ENCODE measurements at regions not wholly inside any gene's neighbourhood (a gene's known extent, or its start where the extent isn't known, plus 50 kb on each side); places are given as distances from the start of the nearest gene placed in this dataset.

- TF ChIP-seq, protein P1, sequence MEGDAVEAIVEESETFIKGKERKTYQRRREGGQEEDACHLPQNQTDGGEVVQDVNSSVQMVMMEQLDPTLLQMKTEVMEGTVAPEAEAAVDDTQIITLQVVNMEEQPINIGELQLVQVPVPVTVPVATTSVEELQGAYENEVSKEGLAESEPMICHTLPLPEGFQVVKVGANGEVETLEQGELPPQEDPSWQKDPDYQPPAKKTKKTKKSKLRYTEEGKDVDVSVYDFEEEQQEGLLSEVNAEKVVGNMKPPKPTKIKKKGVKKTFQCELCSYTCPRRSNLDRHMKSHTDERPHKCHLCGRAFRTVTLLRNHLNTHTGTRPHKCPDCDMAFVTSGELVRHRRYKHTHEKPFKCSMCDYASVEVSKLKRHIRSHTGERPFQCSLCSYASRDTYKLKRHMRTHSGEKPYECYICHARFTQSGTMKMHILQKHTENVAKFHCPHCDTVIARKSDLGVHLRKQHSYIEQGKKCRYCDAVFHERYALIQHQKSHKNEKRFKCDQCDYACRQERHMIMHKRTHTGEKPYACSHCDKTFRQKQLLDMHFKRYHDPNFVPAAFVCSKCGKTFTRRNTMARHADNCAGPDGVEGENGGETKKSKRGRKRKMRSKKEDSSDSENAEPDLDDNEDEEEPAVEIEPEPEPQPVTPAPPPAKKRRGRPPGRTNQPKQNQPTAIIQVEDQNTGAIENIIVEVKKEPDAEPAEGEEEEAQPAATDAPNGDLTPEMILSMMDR (conservative IDR thresholded peaks at IDR 0.05 in 1 of 2, IDR thresholded peaks at IDR 0.05 in 1 of 2; ENCODE audit: extremely low read depth in 1 of 2, insufficient read depth in 1 of 2, low read depth in 1 of 2, low read length in 2 of 2), result no peak
- TF ChIP-seq EZH2 (IDR thresholded peaks at IDR 0.05; ENCODE audit: borderline replicate concordance, low read length), result no peak
Measured at GRCh38 chr15:77768521-77769078, 135.9 kb upstream of the LINGO1 start.
